Hematopoietic multipotent progenitor cell (in vitro differentiated cells): ENCODE measurements at regions not wholly inside any gene's neighbourhood (a gene's known extent, or its start where the extent isn't known, plus 50 kb on each side); places are given as distances from the start of the nearest gene placed in this dataset.
"Not testable (repeated sequence)": the region's sequence is repeated elsewhere in the genome, so short reads cannot be mapped to it uniquely, and the experiment has no call there.

Experiments
- DNase-seq, 3 donors: peaks; one replicate each; pipeline ENCODE4 v3.0.0-alpha.2; 2011 to 2015; ENCODE audit warnings: low read depth in 2 of 3, low spot score in 2 of 3

GRCh38 chr5:116951219-116951618 lies 376.6 kb upstream of the SEMA6A start:
- no peak for DNase-seq

- DNase-seq = peak in 2 of 3 donors; percentile 73 to 83
These were observed 373.3 kb upstream of the SEMA6A start for GRCh38 chr5:116947691-116948528.

- not testable (repeated sequence) for DNase-seq
These were observed 371.2 kb upstream of the SEMA6A start for GRCh38 chr5:116945613-116946382.

GRCh38 chr5:116944183-116944582 lies 369.6 kb upstream of the SEMA6A start:
- no peak for DNase-seq

GRCh38 chr5:116942622-116943021 lies 368.0 kb upstream of the SEMA6A start:
- DNase-seq = no peak

GRCh38 chr5:116939641-116940040 lies 365.0 kb upstream of the SEMA6A start:
- DNase-seq = no peak

- DNase-seq = no peak
These were observed 363.9 kb upstream of the SEMA6A start for GRCh38 chr5:116938488-116938887.

- no peak for DNase-seq
These were observed 361.0 kb upstream of the SEMA6A start for GRCh38 chr5:116935561-116936162.

GRCh38 chr5:116930616-116931015 lies 356.0 kb upstream of the SEMA6A start:
- DNase-seq = no peak

- no peak for DNase-seq
These were observed 348.7 kb upstream of the SEMA6A start for GRCh38 chr5:116923344-116923743.

- no peak for DNase-seq
These were observed 347.9 kb upstream of the SEMA6A start for GRCh38 chr5:116922532-116922931.

- DNase-seq = no peak
These were observed 340.4 kb upstream of the SEMA6A start for GRCh38 chr5:116914869-116915504.

GRCh38 chr5:116912221-116912620 lies 337.6 kb upstream of the SEMA6A start:
- DNase-seq = no peak

GRCh38 chr5:116911074-116911473 lies 336.5 kb upstream of the SEMA6A start:
- no peak for DNase-seq

- no peak for DNase-seq
These were observed 333.9 kb upstream of the SEMA6A start for GRCh38 chr5:116908537-116908936.

- no peak for DNase-seq
These were observed 331.3 kb upstream of the SEMA6A start for GRCh38 chr5:116905885-116906284.

- DNase-seq = no peak
These were observed 326.2 kb upstream of the SEMA6A start for GRCh38 chr5:116900793-116901192.

- no peak for DNase-seq
These were observed 324.3 kb upstream of the SEMA6A start for GRCh38 chr5:116898917-116899316.

GRCh38 chr5:116897291-116897690 lies 322.7 kb upstream of the SEMA6A start:
- DNase-seq = no peak

GRCh38 chr5:116896001-116896400 lies 321.4 kb upstream of the SEMA6A start:
- DNase-seq = no peak

- DNase-seq = no peak
These were observed 318.4 kb upstream of the SEMA6A start for GRCh38 chr5:116892993-116893392.
